ENCODE measurements at regions not wholly inside any gene's neighbourhood (a gene's known extent, or its start where the extent isn't known, plus 50 kb on each side); places are given as distances from the start of the nearest gene placed in this dataset.

- ATAC-seq (ENCODE audit: low FRiP score): no peak
- TF ChIP-seq CTCF (IDR thresholded peaks at IDR 0.05): no peak
- no peak for DNase-seq (ENCODE audit: low spot score)
These were observed 497.1 kb downstream of the BRD1 start for GRCh38 chr22:49330421-49331222.

- no peak for DNase-seq (ENCODE audit: low spot score)
- TF ChIP-seq CTCF (IDR thresholded peaks at IDR 0.05): no peak
- no peak for ATAC-seq (ENCODE audit: low FRiP score)
These were observed 498.0 kb downstream of the BRD1 start for GRCh38 chr22:49329636-49330035.

- no peak for TF ChIP-seq CTCF (IDR thresholded peaks at IDR 0.05)
- DNase-seq (ENCODE audit: low spot score): no peak
- ATAC-seq (ENCODE audit: low FRiP score): no peak
These were observed 498.9 kb downstream of the BRD1 start for GRCh38 chr22:49328630-49329405.

GRCh38 chr22:49328118-49328475, 499.6 kb downstream of the BRD1 start:
- ATAC-seq (ENCODE audit: low FRiP score): no peak
- TF ChIP-seq CTCF (IDR thresholded peaks at IDR 0.05): no peak
- DNase-seq (ENCODE audit: low spot score): no peak

GRCh38 chr22:49327411-49328117, 500.1 kb downstream of the BRD1 start:
- TF ChIP-seq CTCF (IDR thresholded peaks at IDR 0.05): no peak
- no peak for ATAC-seq (ENCODE audit: low FRiP score)

GRCh38 chr22:49326558-49326957, 501.1 kb downstream of the BRD1 start:
- ATAC-seq (ENCODE audit: low FRiP score): no peak
- no peak for TF ChIP-seq CTCF (IDR thresholded peaks at IDR 0.05)
- DNase-seq (ENCODE audit: low spot score): no peak

More at GRCh38 chr22:49327411-49328117, 500.1 kb downstream of the BRD1 start:
- DNase-seq (ENCODE audit: low spot score): no peak

Data from omental fat pad (tissue), 3 donors.